Glomerular endothelial cell (primary cell): ENCODE measurements at regions not wholly inside any gene's neighbourhood (a gene's known extent, or its start where the extent isn't known, plus 50 kb on each side); places are given as distances from the start of the nearest gene placed in this dataset.
A peak's percentile ranks its signal among the peaks of the same experiment; 100 is the strongest.

Source experiments
- DNase-seq: peaks from one replicate; pipeline ENCODE4 v3.0.0-alpha.2; 2011; ENCODE audit warnings: low read depth, low spot score; ENCODE audit errors: extremely low read depth

GRCh38 chr1:198472997-198473396 is 67.5 kb downstream of the ATP6V1G3 start:
- DNase-seq = no peak

- no peak for DNase-seq
Measured at GRCh38 chr1:198472119-198472518, 68.4 kb downstream of the ATP6V1G3 start.

GRCh38 chr1:198467907-198468306 is 72.6 kb downstream of the ATP6V1G3 start:
- no peak for DNase-seq

- no peak for DNase-seq
Measured at GRCh38 chr1:198467342-198467741, 73.1 kb downstream of the ATP6V1G3 start.

GRCh38 chr1:198465201-198466144 is 75.0 kb downstream of the ATP6V1G3 start:
- peak; percentile 62 for DNase-seq

GRCh38 chr1:198463709-198464108 is 76.8 kb downstream of the ATP6V1G3 start:
- DNase-seq = no peak

GRCh38 chr1:198462365-198463019 is 78.0 kb downstream of the ATP6V1G3 start:
- no peak for DNase-seq

GRCh38 chr1:198455966-198456365 is 84.5 kb downstream of the ATP6V1G3 start:
- no peak for DNase-seq

- peak; percentile 51 for DNase-seq
Measured at GRCh38 chr1:198449727-198450433, 90.6 kb downstream of the ATP6V1G3 start.

GRCh38 chr1:198449261-198449660 is 91.2 kb downstream of the ATP6V1G3 start:
- no peak for DNase-seq

GRCh38 chr1:198447468-198447867 is 93.0 kb downstream of the ATP6V1G3 start:
- no peak for DNase-seq

- DNase-seq = no peak
Measured at GRCh38 chr1:198445872-198446271, 94.6 kb downstream of the ATP6V1G3 start.

- peak; percentile 85 for DNase-seq
Measured at GRCh38 chr1:198444792-198445191, 95.7 kb downstream of the ATP6V1G3 start.

GRCh38 chr1:198443365-198444233 is 96.9 kb downstream of the ATP6V1G3 start:
- peak; percentile 96 for DNase-seq

- DNase-seq = no peak
Measured at GRCh38 chr1:198440842-198441241, 99.6 kb downstream of the ATP6V1G3 start.

GRCh38 chr1:198437332-198437731 is 103.1 kb downstream of the ATP6V1G3 start:
- no peak for DNase-seq

- DNase-seq = no peak
Measured at GRCh38 chr1:198436276-198436675, 104.2 kb downstream of the ATP6V1G3 start.

- DNase-seq = no peak
Measured at GRCh38 chr1:198435056-198435455, 105.4 kb downstream of the ATP6V1G3 start.

GRCh38 chr1:198424441-198424840 is 116.0 kb downstream of the ATP6V1G3 start:
- DNase-seq = no peak

GRCh38 chr1:198423673-198424072 is 116.8 kb downstream of the ATP6V1G3 start:
- DNase-seq = no peak
